GM19438 (cell line): ENCODE measurements at regions not wholly inside any gene's neighbourhood (a gene's known extent, or its start where the extent isn't known, plus 50 kb on each side); places are given as distances from the start of the nearest gene placed in this dataset.

Experiments used
- ATAC-seq: cut with Tn5 transposase; IDR thresholded peaks from one replicate; pipeline ENCODE4 v1.9.1; 2021; ENCODE audit warnings: low read depth; ENCODE audit not compliant: unreplicated experiment

- no peak for ATAC-seq
Observed at GRCh38 chr1:201653883-201654282, 115.0 kb downstream of the NAV1 start.

DNA sequence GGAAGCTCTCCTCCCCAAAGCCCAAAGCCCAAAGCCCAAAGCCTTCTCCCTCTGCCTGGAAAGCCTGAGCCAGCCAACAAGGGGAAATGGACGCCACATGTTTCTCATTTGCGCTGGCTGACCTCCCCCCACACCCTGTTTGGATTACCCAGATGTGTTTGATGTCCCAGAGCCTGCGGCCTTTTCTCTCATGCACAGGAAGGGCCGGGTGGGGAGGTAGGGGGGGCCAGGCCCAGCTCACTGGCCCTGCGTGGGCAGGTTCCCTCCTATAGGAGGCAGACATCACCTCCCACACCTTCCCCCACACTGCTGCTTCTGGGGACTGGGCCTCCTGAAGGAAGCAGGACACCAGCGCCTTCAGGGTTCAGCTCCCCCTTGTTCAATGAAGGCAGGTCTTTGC, 116.3 kb downstream of the NAV1 start:
- ATAC-seq, result no peak

DNA sequence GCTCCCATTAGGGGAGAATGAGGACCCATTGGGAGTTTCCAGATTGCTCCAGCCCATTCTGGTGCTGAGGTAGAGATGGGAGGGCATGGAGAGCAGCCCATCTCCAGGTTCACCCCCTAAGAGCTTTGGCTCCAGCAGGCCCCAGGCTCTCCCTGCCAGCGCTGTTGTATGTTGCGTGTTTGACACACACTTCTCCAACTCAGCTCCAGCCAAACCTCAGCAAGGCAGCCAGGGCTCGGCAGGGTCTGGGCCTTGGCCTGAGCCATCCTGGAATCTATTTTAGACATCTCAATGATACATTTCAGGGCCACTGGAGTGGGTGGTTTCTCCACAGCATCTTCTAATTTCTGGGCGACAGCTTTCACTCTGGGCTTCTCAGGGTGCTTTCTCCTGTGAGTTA, 117.0 kb downstream of the NAV1 start:
- no peak for ATAC-seq

DNA sequence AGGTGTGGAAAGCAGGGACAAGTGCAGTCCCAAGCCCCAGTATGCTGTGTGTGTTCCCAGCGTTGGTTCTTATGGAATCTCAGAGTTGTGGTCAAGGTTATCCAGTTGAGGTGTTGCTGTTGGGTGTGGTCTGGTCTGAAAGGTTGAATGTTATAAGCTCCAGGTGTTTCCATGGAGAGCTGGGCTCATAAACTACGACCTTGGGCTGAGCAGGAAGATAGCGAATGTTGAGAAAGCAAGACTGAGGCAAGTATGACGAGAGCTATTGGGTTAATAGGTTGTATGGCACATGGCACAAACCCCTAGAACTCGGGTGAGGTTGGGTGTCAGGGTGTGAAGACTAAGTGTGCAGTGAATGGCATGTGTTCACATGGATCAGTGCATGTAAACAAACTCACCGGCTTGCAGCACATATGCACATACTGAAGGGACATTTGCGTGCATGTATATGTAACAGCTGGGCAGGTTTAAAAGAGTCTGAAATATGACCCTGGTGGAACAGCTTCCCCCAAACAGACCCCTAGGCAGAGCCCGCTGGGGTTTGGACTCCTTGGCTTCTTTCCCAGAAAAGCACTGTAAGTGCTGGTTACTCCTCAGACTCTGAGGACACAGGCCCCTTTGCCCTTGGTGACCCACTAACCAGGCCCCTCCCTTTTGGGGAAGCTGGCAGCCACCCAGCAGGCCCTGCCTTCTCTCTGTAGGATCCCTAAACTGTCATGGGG, 117.5 kb downstream of the NAV1 start:
- ATAC-seq, result no peak

DNA sequence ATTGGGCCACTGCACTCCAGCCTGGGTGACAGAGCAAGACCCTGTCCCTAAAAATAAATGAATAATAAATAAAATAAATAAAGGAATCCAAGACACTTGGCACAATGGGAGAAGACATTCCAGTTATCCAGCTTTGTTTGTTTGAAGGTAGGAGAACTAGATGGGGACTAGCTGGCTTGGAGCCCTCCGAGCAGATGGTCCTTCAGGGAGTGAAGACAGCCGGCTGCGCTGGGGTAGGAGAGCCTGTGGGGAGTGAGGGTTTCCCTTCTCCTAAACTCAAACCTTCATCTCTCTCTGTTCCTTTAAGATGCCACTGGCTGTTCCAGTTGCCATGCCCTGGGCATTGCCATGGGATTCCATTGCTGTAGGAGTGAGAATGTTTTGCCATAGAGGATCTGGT, 120.6 kb downstream of the NAV1 start:
- no peak for ATAC-seq

GRCh38 chr1:201660931-201661822, 122.2 kb downstream of the NAV1 start:
- ATAC-seq, result no peak

- no peak for ATAC-seq
Observed at GRCh38 chr1:201661823-201662359, 123.0 kb downstream of the NAV1 start.

- no peak for ATAC-seq
Observed at GRCh38 chr1:201662646-201663045, 123.7 kb downstream of the NAV1 start.

GRCh38 chr1:201663491-201664113, 124.7 kb downstream of the NAV1 start:
- no peak for ATAC-seq

DNA sequence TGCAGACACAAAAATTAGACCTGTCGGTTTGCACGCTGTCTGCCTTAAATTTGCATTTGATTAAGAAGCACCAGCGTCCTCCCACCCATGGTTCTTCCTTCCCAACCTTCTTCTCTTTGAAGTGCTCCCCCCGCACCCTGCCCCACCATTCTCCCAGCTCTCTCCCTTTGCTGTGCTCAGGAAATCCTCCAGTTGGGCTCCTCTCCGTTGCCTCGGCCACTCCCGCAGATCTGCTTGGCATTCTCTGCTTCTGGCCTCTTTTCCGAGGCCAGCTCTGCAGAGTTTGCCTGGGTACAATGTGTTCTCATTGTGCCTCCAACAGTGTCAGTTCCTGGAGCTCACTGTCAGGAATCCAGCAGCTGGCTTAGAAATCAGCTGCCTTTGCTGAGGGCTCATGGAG, 126.1 kb downstream of the NAV1 start:
- ATAC-seq, result no peak

GRCh38 chr1:201666102-201666501, 127.2 kb downstream of the NAV1 start:
- ATAC-seq, result no peak

GRCh38 chr1:201666645-201667044, 127.7 kb downstream of the NAV1 start:
- no peak for ATAC-seq

- ATAC-seq, result no peak
Observed at GRCh38 chr1:201667479-201667878, 128.6 kb downstream of the NAV1 start.

GRCh38 chr1:201670517-201670916, 131.6 kb downstream of the NAV1 start:
- no peak for ATAC-seq

DNA sequence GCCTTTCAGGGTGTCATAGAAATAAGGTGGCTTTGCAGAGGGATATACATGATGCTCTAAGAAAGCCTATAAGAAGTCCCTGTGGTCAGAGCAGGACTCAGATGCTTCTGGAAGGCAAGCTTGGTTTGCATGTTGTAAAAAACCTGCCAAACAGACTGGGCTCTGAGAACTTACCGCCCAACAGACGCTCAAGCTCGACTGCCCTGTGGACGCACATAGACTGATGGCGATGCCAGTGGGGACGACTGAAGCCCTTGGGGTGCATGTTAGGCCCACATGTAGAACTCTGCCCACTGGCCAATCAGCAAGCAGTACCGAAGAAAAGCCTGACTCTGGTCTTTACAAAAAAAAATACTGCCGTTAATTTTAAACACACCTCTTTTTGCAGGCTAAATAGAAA, 133.8 kb downstream of the NAV1 start:
- ATAC-seq, result no peak

DNA sequence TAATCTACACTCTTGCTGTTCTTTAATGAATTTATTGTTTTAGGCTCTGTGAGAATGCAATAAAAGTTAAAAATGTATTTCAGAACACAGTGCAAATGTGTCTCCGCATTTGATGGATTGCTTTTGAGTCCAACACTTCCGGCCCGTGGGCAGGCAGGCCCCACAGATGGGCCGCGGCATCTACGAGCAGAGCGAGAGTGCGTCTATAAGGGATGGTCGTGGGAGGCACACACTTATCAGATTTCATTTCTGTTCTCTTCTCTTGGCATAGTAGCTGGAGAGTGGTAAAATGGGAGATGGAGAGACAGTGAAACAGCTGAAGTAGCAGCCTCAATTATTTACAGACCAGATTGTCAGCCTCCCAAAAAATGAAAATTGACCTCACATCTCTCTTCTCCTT, 134.2 kb downstream of the NAV1 start:
- no peak for ATAC-seq

- ATAC-seq, result no peak
Observed at GRCh38 chr1:201673915-201674314, 135.0 kb downstream of the NAV1 start.

DNA sequence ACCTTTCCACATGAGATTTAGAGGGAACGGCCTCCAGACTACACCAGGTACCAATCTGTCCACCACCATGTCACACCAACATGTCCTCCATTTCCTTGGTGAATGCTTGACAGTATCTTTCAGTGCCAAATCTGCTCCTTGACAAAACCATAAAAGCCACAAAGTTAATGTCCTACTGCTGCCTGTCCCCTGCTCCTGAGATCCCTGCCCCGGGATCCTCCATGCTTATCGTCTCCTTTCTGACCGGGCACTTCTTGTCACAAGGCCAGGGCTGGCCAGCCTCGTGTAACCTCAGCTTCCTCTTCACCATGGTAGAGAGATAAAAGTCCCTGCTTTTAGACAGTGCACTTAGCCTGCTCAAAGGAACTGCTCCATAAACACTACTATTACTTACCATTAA, 136.2 kb downstream of the NAV1 start:
- ATAC-seq, result no peak

GRCh38 chr1:201676197-201676596, 137.3 kb downstream of the NAV1 start:
- no peak for ATAC-seq

DNA sequence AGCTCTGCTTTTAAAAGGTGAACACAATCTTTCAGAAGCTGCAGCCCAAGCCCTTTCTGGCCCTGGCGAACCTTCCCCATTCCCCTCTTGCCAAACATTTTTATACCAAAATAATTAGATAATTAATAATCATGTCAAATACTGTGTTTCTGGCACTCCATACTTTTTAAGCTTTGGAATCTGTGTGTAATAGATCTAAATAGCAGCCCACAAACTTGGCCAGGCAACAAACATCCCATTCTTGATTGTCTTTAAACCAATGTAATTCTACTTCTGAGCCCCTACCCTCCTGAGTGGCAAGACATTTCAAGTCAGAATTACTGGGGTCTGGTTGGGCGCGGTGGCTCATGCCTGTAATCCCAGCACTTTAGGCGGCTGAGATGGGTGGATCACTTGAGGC, 137.7 kb downstream of the NAV1 start:
- no peak for ATAC-seq
